ENCODE measurements at regions not wholly inside any gene's neighbourhood (a gene's known extent, or its start where the extent isn't known, plus 50 kb on each side); places are given as distances from the start of the nearest gene placed in this dataset.

DNA sequence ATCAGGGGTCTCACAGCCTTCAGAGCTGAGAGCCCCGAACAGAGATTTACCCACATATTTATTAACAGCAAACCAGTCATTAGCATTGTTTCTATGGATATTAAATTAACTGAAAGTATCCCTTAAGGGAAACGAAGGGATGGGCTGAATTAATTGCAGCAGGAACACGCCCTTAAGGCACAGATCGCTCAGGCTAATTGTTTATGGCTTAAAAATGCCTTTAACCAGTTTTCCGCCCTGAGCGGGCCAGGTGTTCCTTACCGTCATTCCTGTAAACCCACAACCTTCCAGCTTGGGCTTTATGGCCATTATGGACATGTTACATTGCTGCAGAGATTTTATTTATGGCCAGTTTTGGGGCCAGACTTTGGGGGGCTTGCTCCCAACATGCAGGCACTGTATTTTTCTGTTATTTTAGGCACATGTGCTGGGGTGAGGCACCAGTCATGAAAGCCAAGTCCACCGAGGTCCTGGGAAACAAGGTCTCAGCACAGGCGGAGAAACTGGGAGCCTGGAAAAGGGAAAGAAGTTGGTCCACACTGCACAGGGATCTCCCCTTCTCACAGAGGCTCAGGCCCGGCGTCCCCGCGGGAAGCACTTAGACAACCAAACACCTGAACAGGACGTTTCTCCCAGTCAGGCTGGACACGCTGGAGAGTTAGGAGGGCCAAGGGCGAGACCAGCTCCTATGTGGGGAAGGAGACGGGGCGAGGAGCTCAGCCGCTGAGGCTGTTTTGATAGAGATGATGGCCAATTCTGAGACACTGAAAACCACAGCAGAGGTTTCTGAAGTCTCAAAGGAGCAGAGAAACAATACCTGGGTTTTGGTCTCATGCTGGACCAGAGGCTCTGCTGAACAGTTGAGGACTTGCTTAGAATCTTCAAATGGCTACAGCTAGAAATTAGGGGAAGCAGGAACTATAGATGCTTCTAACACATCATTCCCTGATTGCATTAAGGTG is 86.7 kb downstream of the TMEM18 start:
- TF ChIP-seq EZH2 (IDR thresholded peaks at IDR 0.05; ENCODE audit: insufficient read depth, low read length): no peak
- TF ChIP-seq, protein P1, sequence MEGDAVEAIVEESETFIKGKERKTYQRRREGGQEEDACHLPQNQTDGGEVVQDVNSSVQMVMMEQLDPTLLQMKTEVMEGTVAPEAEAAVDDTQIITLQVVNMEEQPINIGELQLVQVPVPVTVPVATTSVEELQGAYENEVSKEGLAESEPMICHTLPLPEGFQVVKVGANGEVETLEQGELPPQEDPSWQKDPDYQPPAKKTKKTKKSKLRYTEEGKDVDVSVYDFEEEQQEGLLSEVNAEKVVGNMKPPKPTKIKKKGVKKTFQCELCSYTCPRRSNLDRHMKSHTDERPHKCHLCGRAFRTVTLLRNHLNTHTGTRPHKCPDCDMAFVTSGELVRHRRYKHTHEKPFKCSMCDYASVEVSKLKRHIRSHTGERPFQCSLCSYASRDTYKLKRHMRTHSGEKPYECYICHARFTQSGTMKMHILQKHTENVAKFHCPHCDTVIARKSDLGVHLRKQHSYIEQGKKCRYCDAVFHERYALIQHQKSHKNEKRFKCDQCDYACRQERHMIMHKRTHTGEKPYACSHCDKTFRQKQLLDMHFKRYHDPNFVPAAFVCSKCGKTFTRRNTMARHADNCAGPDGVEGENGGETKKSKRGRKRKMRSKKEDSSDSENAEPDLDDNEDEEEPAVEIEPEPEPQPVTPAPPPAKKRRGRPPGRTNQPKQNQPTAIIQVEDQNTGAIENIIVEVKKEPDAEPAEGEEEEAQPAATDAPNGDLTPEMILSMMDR (IDR thresholded peaks at IDR 0.05; ENCODE audit: insufficient read depth, low read depth, low read length): no peak
- H3K9ac ChIP-seq (ENCODE audit: low read length): no peak overlapping the region
- H3K79me2 ChIP-seq (ENCODE audit: insufficient read depth, low read length): no peaks in the 10 kb centered on the region
- no peaks in the 10 kb centered on the region for H3K36me3 Mint-ChIP-seq (ENCODE audit: low read depth, unreplicated experiment)
- H3K4me1 Mint-ChIP-seq (ENCODE audit: low read depth, unreplicated experiment): no peaks in the 10 kb centered on the region
- H3K9me3 ChIP-seq (ENCODE audit: insufficient read depth, low read depth, low read length): no peaks in the 10 kb centered on the region
- no peaks in the 10 kb centered on the region for H3K4me1 ChIP-seq (ENCODE audit: insufficient read depth, low read length)
- H3K27me3 Mint-ChIP-seq (ENCODE audit: low read depth, unreplicated experiment): peaks cover 1% of the 10 kb centered on the region
- H3K4me3 Mint-ChIP-seq (ENCODE audit: unreplicated experiment): no peak overlapping the region
- no peak overlapping the region for H3K4me2 ChIP-seq (ENCODE audit: low read length)
- H3K9me3 Mint-ChIP-seq (ENCODE audit: unreplicated experiment): no peaks in the 10 kb centered on the region
- H3K27ac Mint-ChIP-seq (ENCODE audit: unreplicated experiment): no peak overlapping the region
- no peak overlapping the region for H3K27ac ChIP-seq (ENCODE audit: low read depth, low read length)
- no peak for FAIRE-seq
- no peak overlapping the region for H2AFZ ChIP-seq (ENCODE audit: low read depth, low read length)
- H3K27me3 ChIP-seq (ENCODE audit: insufficient read depth, low read length): no peaks in the 10 kb centered on the region
- no peak for DNase-seq (ENCODE audit: low read depth)
- no peak overlapping the region for H3K4me3 ChIP-seq (ENCODE audit: insufficient read depth, low read depth, low read length)
- H3K36me3 ChIP-seq (ENCODE audit: insufficient read depth, low read length): no peaks in the 10 kb centered on the region
- H4K20me1 ChIP-seq (ENCODE audit: insufficient read depth, low read length): no peaks in the 10 kb centered on the region

DNA sequence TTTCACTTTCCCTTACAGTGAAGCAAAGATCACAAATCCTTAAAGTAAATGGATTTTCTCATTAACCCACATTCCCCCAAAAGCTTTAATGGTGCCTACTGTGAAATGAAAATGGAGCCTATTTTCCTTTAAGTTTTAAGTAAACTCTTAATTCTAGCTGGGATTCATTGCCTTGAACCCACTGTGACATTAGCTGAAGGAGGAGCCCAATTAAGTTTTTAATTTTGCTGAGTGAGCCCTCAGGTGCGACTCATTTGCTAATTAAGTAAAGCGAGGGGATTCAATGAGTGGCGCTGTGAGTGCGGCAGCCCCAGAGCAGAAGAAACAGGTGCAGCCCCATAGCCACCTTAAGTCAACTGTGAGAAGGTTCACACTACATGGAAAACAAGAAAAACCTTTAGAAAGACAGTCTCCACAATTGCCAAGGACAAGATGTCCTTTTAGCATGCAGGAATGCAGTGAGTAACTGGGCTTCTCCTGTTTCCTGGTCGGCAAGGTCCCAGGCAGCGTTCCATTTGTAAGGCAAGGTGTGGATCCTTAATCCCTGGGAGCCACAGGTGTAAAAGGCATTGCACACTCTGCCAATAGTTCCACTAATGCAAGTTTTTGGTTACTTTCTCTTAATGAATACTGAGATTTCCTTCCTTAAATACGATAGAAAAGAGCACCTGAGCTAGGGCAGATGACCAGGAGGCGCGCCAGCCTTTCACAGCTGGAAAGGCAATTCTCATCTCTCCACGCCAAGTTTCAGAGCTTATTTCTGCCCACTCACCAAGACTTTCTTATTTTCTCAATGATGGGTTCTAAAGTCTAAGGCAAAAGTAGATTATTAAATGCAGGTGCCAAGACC is 87.7 kb downstream of the TMEM18 start:
- TF ChIP-seq, protein P1 (IDR thresholded peaks at IDR 0.05; ENCODE audit: insufficient read depth, low read depth, low read length): no peak
- no peak for TF ChIP-seq EZH2 (IDR thresholded peaks at IDR 0.05; ENCODE audit: insufficient read depth, low read length)
- Mint-ChIP-seq H3K4me1 (ENCODE audit: low read depth, unreplicated experiment) (no peaks in the 10 kb centered on the region), H3K4me3 (ENCODE audit: unreplicated experiment) (no peak overlapping the region), H3K9me3 (ENCODE audit: unreplicated experiment) (no peaks in the 10 kb centered on the region), H3K27ac (ENCODE audit: unreplicated experiment) (no peak overlapping the region), H3K27me3 (ENCODE audit: low read depth, unreplicated experiment) (peaks cover 1% of the 10 kb centered on the region), H3K36me3 (ENCODE audit: low read depth, unreplicated experiment) (no peaks in the 10 kb centered on the region)
- H3K4me2 ChIP-seq (ENCODE audit: low read length): no peak overlapping the region
- DNase-seq (ENCODE audit: low read depth) (no peak), FAIRE-seq (no peak)
- no peak overlapping the region for H3K4me3 ChIP-seq (ENCODE audit: insufficient read depth, low read depth, low read length)
- no peaks in the 10 kb centered on the region for H3K9me3 ChIP-seq (ENCODE audit: insufficient read depth, low read depth, low read length)
- no peak overlapping the region for H3K9ac ChIP-seq (ENCODE audit: low read length)
- H3K4me1 ChIP-seq (ENCODE audit: insufficient read depth, low read length): no peaks in the 10 kb centered on the region
- H2AFZ ChIP-seq (ENCODE audit: low read depth, low read length): no peak overlapping the region
- H3K27me3 ChIP-seq (ENCODE audit: insufficient read depth, low read length): no peaks in the 10 kb centered on the region
- H3K36me3 ChIP-seq (ENCODE audit: insufficient read depth, low read length): no peaks in the 10 kb centered on the region
- no peaks in the 10 kb centered on the region for H3K79me2 ChIP-seq (ENCODE audit: insufficient read depth, low read length)
- no peak overlapping the region for H3K27ac ChIP-seq (ENCODE audit: low read depth, low read length)
- H4K20me1 ChIP-seq (ENCODE audit: insufficient read depth, low read length): no peaks in the 10 kb centered on the region

All from astrocyte (in vitro differentiated cells and primary cell).